ENCODE measurements at regions not wholly inside any gene's neighbourhood (a gene's known extent, or its start where the extent isn't known, plus 50 kb on each side); places are given as distances from the start of the nearest gene placed in this dataset.

DNA sequence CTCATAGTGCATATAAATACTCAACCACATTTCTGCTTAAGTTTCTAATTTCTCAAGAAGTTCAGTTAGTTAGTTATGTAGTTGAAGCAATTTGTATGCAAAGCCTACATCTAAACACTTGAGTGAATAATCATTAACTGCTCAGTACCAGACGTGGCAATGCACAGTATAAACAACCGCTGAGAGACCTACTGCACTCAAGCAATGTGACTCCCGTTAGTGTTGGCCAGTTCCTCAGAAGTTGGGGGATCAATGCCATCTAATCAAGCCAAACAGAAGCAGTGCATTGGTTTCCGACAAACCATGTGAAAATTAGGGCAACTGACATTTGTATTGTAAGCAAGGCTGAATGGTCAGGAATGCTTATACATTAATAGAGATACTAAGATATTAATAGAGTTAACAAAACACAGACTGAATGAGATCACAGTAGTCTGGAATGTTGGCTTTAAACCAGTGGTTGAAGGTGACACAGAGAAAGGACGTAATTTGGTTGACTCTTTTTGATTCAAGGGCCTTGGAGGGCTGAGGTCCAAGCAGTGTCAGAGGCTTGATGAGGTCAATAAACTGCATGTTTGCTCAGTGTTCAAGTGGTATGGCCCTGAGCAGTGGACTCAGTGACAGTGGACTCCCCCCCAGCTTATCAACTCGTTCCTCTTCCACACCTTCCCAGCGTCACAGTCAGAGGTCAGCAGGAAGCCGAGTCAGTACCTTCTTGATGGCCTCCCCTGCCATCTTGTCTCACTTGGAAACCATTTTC is 255.5 kb downstream of the CTH start:
- TF ChIP-seq, protein P1, sequence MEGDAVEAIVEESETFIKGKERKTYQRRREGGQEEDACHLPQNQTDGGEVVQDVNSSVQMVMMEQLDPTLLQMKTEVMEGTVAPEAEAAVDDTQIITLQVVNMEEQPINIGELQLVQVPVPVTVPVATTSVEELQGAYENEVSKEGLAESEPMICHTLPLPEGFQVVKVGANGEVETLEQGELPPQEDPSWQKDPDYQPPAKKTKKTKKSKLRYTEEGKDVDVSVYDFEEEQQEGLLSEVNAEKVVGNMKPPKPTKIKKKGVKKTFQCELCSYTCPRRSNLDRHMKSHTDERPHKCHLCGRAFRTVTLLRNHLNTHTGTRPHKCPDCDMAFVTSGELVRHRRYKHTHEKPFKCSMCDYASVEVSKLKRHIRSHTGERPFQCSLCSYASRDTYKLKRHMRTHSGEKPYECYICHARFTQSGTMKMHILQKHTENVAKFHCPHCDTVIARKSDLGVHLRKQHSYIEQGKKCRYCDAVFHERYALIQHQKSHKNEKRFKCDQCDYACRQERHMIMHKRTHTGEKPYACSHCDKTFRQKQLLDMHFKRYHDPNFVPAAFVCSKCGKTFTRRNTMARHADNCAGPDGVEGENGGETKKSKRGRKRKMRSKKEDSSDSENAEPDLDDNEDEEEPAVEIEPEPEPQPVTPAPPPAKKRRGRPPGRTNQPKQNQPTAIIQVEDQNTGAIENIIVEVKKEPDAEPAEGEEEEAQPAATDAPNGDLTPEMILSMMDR (IDR thresholded peaks at IDR 0.05; ENCODE audit: low read depth, low read length, missing control alignments): no peak
- in situ Hi-C loops (cut with HindIII; ENCODE audit: low pct_ligation_motif_present, low sequenced_read_pairs): no loop called here
- H3K4me3 ChIP-seq (ENCODE audit: low read depth, low read length): no peak overlapping the region

DNA sequence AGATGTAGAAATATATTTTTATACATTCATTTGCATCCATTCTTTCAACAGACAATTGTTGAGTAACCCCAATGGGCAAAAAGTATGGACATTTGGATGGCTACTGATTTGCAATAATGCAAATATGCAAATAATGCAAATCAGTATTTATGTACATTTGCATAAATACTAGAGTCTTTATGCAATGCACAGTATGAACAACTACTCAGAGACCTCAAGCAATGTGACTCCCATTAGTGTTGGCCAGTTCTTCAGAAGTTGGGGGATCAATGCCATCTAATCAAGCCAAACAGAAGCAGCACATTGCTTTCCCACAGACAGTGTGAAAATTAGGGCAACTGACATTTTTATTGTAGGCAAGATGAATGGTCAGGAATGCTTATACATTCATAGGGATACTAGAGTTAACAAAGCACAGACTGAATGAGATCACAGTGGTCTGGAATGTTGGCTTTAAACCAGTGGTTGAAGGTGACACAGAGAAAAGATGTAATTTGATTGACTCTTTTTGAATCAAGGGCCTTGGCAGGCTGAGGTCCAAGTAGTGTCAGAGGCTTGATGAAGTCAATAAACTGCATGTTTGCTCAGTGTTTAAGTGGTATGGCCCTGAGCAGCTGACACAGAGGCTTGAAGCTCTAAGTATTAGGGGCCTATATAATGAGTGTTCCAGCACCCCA is 256.6 kb downstream of the CTH start:
- no peak overlapping the region for H3K4me3 ChIP-seq (ENCODE audit: low read depth, low read length)
- in situ Hi-C loops (cut with HindIII; ENCODE audit: low pct_ligation_motif_present, low sequenced_read_pairs): no loop called here
- no peaks in the 10 kb centered on the region for H3K27me3 ChIP-seq (replicated peaks)
- H3K36me3 ChIP-seq (replicated peaks): no peaks in the 10 kb centered on the region
- no peak overlapping the region for H3K27ac ChIP-seq
- TF ChIP-seq, protein P1 (IDR thresholded peaks at IDR 0.05; ENCODE audit: low read depth, low read length, missing control alignments): no peak
- no peak for DNase-seq

More for the DNA sequence above, 255.5 kb downstream of the CTH start:
- Histone ChIP-seq H3K27me3 (replicated peaks) (no peaks in the 10 kb centered on the region), H3K27ac (no peak overlapping the region), H3K36me3 (replicated peaks) (no peaks in the 10 kb centered on the region)
- no peak for DNase-seq

DNA sequence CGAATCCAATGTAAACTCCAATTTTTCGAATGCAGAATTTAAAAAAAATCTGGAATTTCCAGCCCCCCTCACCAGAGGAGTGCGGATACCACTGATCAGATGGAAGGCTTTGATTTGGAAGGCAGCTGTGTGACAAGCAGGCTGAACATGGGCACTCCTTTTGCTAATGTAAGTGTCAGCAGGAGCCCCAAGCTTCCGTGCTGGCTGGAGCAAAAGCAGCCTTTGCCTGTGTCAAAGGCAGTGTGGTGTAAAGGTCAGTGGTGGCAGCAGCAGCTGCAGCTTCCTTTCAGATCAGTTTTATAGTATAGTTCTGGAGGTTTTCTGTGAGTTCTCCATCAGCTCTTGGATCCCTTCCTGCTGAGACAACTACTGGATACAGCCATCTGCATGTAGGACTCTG is 259.9 kb downstream of the CTH start:
- no peak overlapping the region for H3K27ac ChIP-seq
- H3K27me3 ChIP-seq (replicated peaks): no peaks in the 10 kb centered on the region
- no peak for DNase-seq
- no peaks in the 10 kb centered on the region for H3K36me3 ChIP-seq (replicated peaks)
- TF ChIP-seq, protein P1 (IDR thresholded peaks at IDR 0.05; ENCODE audit: low read depth, low read length, missing control alignments): no peak
- in situ Hi-C loops (cut with HindIII; ENCODE audit: low pct_ligation_motif_present, low sequenced_read_pairs): no loop called here
- H3K4me3 ChIP-seq (ENCODE audit: low read depth, low read length): no peak overlapping the region

DNA sequence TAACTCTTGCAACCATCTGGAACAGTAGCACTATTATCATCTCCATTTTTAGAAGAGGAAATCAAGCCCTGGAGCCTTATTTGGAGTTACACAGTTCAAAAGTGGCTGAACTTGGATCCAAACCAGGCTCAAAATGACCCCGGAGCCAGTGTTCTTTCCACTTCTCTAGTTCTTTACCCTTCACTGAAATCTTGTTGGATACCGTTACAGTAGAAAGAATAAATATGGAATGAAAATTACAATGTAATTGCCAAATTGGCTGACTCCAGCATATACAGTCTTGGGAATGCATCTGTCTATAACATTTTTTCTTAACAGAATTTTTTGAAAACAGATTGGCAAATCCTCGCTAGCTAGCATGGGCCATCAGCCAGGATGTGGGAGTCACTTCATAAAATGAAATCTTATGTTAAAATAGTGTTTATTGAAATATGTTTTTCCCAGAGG is 261.4 kb downstream of the CTH start:
- DNase-seq: no peak
- no peak overlapping the region for H3K4me3 ChIP-seq (ENCODE audit: low read depth, low read length)
- in situ Hi-C loops (cut with HindIII; ENCODE audit: low pct_ligation_motif_present, low sequenced_read_pairs): no loop called here
- TF ChIP-seq, protein P1 (IDR thresholded peaks at IDR 0.05; ENCODE audit: low read depth, low read length, missing control alignments): no peak
- H3K27me3 ChIP-seq (replicated peaks): no peaks in the 10 kb centered on the region
- H3K36me3 ChIP-seq (replicated peaks): no peaks in the 10 kb centered on the region
- H3K27ac ChIP-seq: no peak overlapping the region

DNA sequence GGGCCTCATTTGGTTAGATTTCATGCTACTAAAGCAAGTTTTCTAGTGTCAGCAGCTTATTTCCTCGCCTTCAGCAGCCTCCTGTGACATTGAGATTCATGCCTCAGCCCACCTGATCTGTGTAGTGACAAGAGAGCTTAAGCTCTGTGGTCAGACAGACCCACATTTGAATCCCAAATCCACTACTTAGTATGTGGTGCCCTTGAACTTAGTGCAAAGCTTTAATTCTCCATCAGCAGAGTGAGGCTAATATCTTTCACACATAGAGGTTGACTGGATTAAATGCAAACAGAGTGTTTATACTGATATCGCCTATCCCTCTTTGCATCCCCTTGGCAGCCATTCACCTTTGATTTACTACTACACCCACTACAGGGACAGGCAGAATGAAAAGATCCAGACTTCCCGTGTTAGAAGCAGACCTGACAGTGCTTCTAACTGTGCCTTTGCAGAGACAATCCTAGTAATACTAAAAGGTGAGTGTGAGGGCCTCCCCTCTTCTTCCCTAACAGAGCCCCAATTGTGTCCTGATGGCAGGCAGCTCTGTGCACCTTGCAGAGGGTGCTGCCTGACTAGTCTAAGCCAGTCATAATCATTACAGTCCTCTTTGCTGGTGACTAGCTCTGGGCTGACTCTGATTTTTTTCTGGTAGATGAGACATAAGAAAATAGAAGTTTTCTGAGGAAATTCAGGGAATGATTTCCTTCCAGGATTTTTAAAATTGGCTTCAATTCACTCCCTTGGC is 264.0 kb downstream of the CTH start:
- TF ChIP-seq, protein P1 (IDR thresholded peaks at IDR 0.05; ENCODE audit: low read depth, low read length, missing control alignments): no peak
- Histone ChIP-seq H3K27ac (no peak overlapping the region), H3K4me3 (ENCODE audit: low read depth, low read length) (no peak overlapping the region), H3K36me3 (replicated peaks) (no peaks in the 10 kb centered on the region), H3K27me3 (replicated peaks) (no peaks in the 10 kb centered on the region)
- DNase-seq: no peak
- in situ Hi-C loops (cut with HindIII; ENCODE audit: low pct_ligation_motif_present, low sequenced_read_pairs): no loop called here
